GM12878 (cell line): ENCODE measurements at regions not wholly inside any gene's neighbourhood (a gene's known extent, or its start where the extent isn't known, plus 50 kb on each side); places are given as distances from the start of the nearest gene placed in this dataset.

Source experiments
- ATAC-seq: fragments of 200-7000 bp; cut with Tn5 transposase; 3 replicates; pipeline ENCODE4 v1.9.1; 2020; ENCODE audit warnings: mild to moderate bottlenecking, moderate library complexity
- BruUV-seq: library from RNA; stranded (reverse); fragments of 400-500 nt; replicated peaks from 2 replicates; lab custom pipeline; 2021; lab: Mats Ljungman, UMichigan
- CTCF ChIA-PET: fragments of 300-600 bp; sonication (Branson Sonifier 250); formaldehyde crosslinking; extraction: SDS; loops from one replicate; lab custom pipeline; 2021; ENCODE audit warnings: inconsistent platforms; lab: Yijun Ruan, JAX
- POLR2A ChIA-PET: fragments of 350-600 bp; formaldehyde crosslinking; extraction: SDS; loops from one replicate; lab custom pipeline; 2021; ENCODE audit warnings: inconsistent platforms; lab: Charles Lee
- RAD21 ChIA-PET: fragments of 300-600 bp; sonication (Branson Sonifier 250); formaldehyde crosslinking; loops from one replicate; lab custom pipeline; 2023; ENCODE audit warnings: antibody characterized with exemption; ENCODE audit not compliant: unreplicated experiment; lab: Charles Lee
- SMC1A ChIA-PET: fragments of 300-600 bp; sonication (Branson Sonifier 250); formaldehyde crosslinking; loops from one replicate; lab custom pipeline; 2023; ENCODE audit not compliant: unreplicated experiment, uncharacterized antibody; lab: Charles Lee
- DNase-seq: peaks from one replicate; pipeline ENCODE4 v3.0.0-alpha.2; 2011; ENCODE audit warnings: low read depth, low spot score
- FAIRE-seq: peaks from 3 replicates; lab custom pipeline; 2011; peaks lifted over from hg19 to GRCh38; lab: Jason Lieb, UNC
- H2AFZ ChIP-seq: 2 replicates; pipeline ENCODE4 v1.6.0; 2011; ENCODE audit warnings: low read depth, low read length, control low read depth; ENCODE audit not compliant: control insufficient read depth
- H3K27ac ChIP-seq: 2 replicates; pipeline ENCODE4 v1.5.1; 2011; ENCODE audit warnings: control low read depth; ENCODE audit not compliant: control insufficient read depth, insufficient read depth
- H3K27me3 ChIP-seq, 2 experiments: replicated peaks in 1 of 2; 2 replicates each; pipeline versions ENCODE4 v1.6.0 to v1.6.1; 2011; ENCODE audit warnings: low read length in 1 of 2; ENCODE audit not compliant: control insufficient read depth in 2 of 2, insufficient read depth in 2 of 2
- H3K36me3 ChIP-seq, 2 experiments: 2 replicates each; pipeline ENCODE4 v1.5.1; 2011; ENCODE audit warnings: low read length in 1 of 2; ENCODE audit not compliant: control insufficient read depth in 2 of 2, insufficient read depth in 2 of 2
- H3K4me1 ChIP-seq: 2 replicates; pipeline ENCODE4 v1.6.1; 2011; ENCODE audit warnings: mild to moderate bottlenecking, low read length, moderate library complexity, mixed read lengths; ENCODE audit not compliant: control insufficient read depth, insufficient read depth
- H3K4me2 ChIP-seq: 2 replicates; pipeline ENCODE4 v1.6.0; 2011; ENCODE audit warnings: control low read depth; ENCODE audit not compliant: control insufficient read depth, insufficient read depth
- H3K4me3 ChIP-seq: fragments of 200-600 bp; sonication (generic); 2 replicates; pipeline ENCODE4 v1.5.1; 2016
- H3K79me2 ChIP-seq: 2 replicates; pipeline ENCODE4 v1.6.0; 2011; ENCODE audit warnings: low read length; ENCODE audit not compliant: control insufficient read depth, insufficient read depth
- H3K9ac ChIP-seq: 2 replicates; pipeline ENCODE4 v1.8.0; 2011; ENCODE audit warnings: low read length, control low read depth, mixed read lengths; ENCODE audit not compliant: control insufficient read depth, insufficient read depth
- H3K9me3 ChIP-seq: replicated peaks from 3 replicates; pipeline ENCODE4 v1.5.1; 2011; ENCODE audit warnings: mild to moderate bottlenecking, low read length; ENCODE audit not compliant: control insufficient read depth, insufficient read depth
- H4K20me1 ChIP-seq: 2 replicates; pipeline ENCODE4 v1.6.0; 2011; ENCODE audit not compliant: control insufficient read depth, insufficient read depth
- CHD4 ChIP-seq: fragments of 200-600 bp; sonication (generic); IDR thresholded peaks from 2 replicates; pipeline ENCODE4 v1.6.1; 2016; ENCODE audit warnings: mild to moderate bottlenecking
- EZH2 ChIP-seq: IDR thresholded peaks from 2 replicates; pipeline ENCODE4 v1.6.1; 2012; ENCODE audit warnings: low read depth, mild to moderate bottlenecking, control low read depth, inconsistent platforms, low read length, borderline replicate concordance; ENCODE audit not compliant: control insufficient read depth
- NBN ChIP-seq: fragments of 450-650 bp; IDR thresholded peaks from 2 replicates; pipeline ENCODE4 v1.6.1; 2016
- NFYB ChIP-seq: IDR thresholded peaks from 2 replicates; pipeline ENCODE4 v1.6.1; 2011; ENCODE audit warnings: low read depth, mild to moderate bottlenecking, low read length, improper control_type of control experiment, moderate library complexity; ENCODE audit not compliant: insufficient read depth
- NR2C2 ChIP-seq: IDR thresholded peaks from 2 replicates; pipeline ENCODE4 v1.6.1; 2011; ENCODE audit warnings: borderline replicate concordance, low read depth; ENCODE audit not compliant: control insufficient read depth, insufficient read length
- SMAD1 ChIP-seq: fragments of 450-650 bp; IDR thresholded peaks from 2 replicates; pipeline ENCODE4 v1.6.1; 2018; ENCODE audit warnings: mild to moderate bottlenecking, low read depth; ENCODE audit not compliant: partially characterized antibody
- ZNF24 ChIP-seq: fragments of 450-650 bp; IDR thresholded peaks from 2 replicates; pipeline ENCODE4 v1.6.1; 2017; ENCODE audit warnings: antibody characterized with exemption, mild to moderate bottlenecking
- WGBS: methylation state at CpG from one replicate; pipeline ENCODE4 v1.1.6; 2016; ENCODE audit warnings: low lambda C conversion rate; ENCODE audit not compliant: insufficient replicate concordance, insufficient coverage; ENCODE audit errors: missing lambda C conversion rate; 5-methylcytosine and 5-hydroxymethylcytosine counted together
- in situ Hi-C: fragments of 300-500 bp; cut with MboI; formaldehyde crosslinking; loops from 9 replicates; pipeline ENCODE4 v1.14.3; 2018; ENCODE audit warnings: mixed read lengths
- intact Hi-C: fragments of 100-400 bp; cut with micrococcal nuclease; formaldehyde crosslinking; loops from one replicate; pipeline ENCODE4 v1.14.2; 2022; ENCODE audit not compliant: unreplicated experiment
- TF ChIP-seq, protein P1 (sequence below): fragments of 450-650 bp; IDR thresholded peaks from 2 replicates; pipeline ENCODE4 v1.6.1; 2017; ENCODE audit warnings: antibody characterized with exemption, mild to moderate bottlenecking, moderate library complexity
- TF ChIP-seq, protein P2 (sequence below): IDR thresholded peaks from 2 replicates; pipeline ENCODE4 v1.6.1; 2011; ENCODE audit warnings: borderline replicate concordance, low read depth, mild to moderate bottlenecking, moderate library complexity, low read length; ENCODE audit not compliant: insufficient read depth, poor library complexity, severe bottlenecking

DNA sequence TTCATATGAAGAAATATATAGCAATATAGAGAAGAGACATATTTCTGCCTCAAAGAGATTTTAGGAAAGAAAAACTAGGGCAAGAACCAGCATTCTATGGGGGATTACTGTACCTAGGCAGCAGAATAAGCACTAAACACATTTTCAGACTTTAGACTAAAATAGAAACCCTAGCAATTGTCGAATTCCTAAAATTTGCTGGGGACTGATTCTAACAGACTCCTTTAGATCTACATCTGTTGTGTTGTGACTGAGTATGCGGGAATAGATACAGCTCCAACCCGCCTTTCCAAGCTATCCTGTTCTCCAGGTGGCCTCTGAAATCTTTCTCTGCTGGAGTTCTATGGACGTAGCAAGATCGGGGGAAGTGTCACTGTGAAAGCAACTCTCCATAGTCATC lies 482.2 kb downstream of the NTRK2 start (continued):
- TF ChIP-seq, protein P1, sequence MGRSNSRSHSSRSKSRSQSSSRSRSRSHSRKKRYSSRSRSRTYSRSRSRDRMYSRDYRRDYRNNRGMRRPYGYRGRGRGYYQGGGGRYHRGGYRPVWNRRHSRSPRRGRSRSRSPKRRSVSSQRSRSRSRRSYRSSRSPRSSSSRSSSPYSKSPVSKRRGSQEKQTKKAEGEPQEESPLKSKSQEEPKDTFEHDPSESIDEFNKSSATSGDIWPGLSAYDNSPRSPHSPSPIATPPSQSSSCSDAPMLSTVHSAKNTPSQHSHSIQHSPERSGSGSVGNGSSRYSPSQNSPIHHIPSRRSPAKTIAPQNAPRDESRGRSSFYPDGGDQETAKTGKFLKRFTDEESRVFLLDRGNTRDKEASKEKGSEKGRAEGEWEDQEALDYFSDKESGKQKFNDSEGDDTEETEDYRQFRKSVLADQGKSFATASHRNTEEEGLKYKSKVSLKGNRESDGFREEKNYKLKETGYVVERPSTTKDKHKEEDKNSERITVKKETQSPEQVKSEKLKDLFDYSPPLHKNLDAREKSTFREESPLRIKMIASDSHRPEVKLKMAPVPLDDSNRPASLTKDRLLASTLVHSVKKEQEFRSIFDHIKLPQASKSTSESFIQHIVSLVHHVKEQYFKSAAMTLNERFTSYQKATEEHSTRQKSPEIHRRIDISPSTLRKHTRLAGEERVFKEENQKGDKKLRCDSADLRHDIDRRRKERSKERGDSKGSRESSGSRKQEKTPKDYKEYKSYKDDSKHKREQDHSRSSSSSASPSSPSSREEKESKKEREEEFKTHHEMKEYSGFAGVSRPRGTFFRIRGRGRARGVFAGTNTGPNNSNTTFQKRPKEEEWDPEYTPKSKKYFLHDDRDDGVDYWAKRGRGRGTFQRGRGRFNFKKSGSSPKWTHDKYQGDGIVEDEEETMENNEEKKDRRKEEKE = no peak
- no peak for TF ChIP-seq NBN
- no peak for TF ChIP-seq ZNF24
- no peak for TF ChIP-seq EZH2

DNA sequence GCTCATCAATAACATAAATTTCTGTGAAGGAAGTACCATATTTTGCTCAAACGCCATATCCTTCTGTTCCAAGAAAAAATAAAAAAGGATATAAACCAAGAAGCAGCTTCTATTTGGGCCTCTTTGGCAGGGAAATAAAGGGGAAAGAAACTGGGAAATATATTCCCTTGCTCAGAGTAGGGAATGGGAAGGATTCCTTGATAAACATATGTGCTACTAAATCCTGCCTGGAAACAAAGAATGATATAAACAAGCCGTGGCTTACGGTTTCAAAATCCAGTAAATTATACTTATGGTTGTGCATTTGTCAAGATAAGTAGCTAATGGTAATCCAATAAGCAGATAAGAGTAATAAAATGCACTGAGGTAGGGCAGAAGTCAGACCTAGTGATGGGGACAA lies 481.6 kb downstream of the NTRK2 start:
- H2AFZ ChIP-seq = no peak overlapping the region
- ChIA-PET SMC1A (no interaction called here), RAD21 (no interaction called here), POLR2A (no interaction called here), CTCF (interaction anchor here (1.6 kb wide), 1 partner anchor 23 kb away, joined by 4 read pairs; no protein-coding TSS in a partner anchor)
- H3K79me2 ChIP-seq = no peaks in the 10 kb centered on the region
- H4K20me1 ChIP-seq = no peaks in the 10 kb centered on the region
- H3K9me3 ChIP-seq = no peaks in the 10 kb centered on the region
- H3K4me2 ChIP-seq = no peak overlapping the region
- H3K4me1 ChIP-seq = no peaks in the 10 kb centered on the region
- ATAC-seq (no peak), DNase-seq (no peak), FAIRE-seq (no peak)
- no peak overlapping the region for H3K27ac ChIP-seq
- no peaks in the 10 kb centered on the region for H3K36me3 ChIP-seq
- 76% methylated on average over 3 of the region's 3 CpGs for WGBS
- no peak overlapping the region for H3K9ac ChIP-seq
- no TSS peak for BruUV-seq
- TF ChIP-seq CHD4 (no peak), SMAD1 (no peak), NFYB (no peak), NR2C2 (no peak)
- TF ChIP-seq, protein P1 = no peak
- TF ChIP-seq, protein P2, sequence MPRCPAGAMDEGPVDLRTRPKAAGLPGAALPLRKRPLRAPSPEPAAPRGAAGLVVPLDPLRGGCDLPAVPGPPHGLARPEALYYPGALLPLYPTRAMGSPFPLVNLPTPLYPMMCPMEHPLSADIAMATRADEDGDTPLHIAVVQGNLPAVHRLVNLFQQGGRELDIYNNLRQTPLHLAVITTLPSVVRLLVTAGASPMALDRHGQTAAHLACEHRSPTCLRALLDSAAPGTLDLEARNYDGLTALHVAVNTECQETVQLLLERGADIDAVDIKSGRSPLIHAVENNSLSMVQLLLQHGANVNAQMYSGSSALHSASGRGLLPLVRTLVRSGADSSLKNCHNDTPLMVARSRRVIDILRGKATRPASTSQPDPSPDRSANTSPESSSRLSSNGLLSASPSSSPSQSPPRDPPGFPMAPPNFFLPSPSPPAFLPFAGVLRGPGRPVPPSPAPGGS = no peak
- H3K27me3 ChIP-seq = no peaks in the 10 kb centered on the region; a peak in 1 of 4 replicates
- in situ Hi-C loops (loop anchor here (10.0 kb wide), 1 partner anchor 746 kb away; no protein-coding TSS in a partner anchor), intact Hi-C loops (no loop called here)
- H3K4me3 ChIP-seq = no peak overlapping the region
